H9 (cell line): ENCODE measurements at regions not wholly inside any gene's neighbourhood (a gene's known extent, or its start where the extent isn't known, plus 50 kb on each side); places are given as distances from the start of the nearest gene placed in this dataset.

Experiments used
- DNase-seq: peaks from one replicate; pipeline ENCODE4 v3.0.0-alpha.2; 2017
- H2AFZ ChIP-seq: one replicate; pipeline ENCODE4 v1.6.1; 2013; ENCODE audit warnings: mild to moderate bottlenecking, low read length, control low read depth, moderate library complexity
- H2AK5ac ChIP-seq: 2 replicates; pipeline ENCODE4 v1.6.1; 2013; ENCODE audit warnings: low read length, control low read depth, mixed read lengths; ENCODE audit not compliant: insufficient read length
- H2BK120ac ChIP-seq: one replicate; pipeline ENCODE4 v1.6.1; 2013; ENCODE audit warnings: low read depth, mild to moderate bottlenecking, low read length, control low read depth, inconsistent platforms; ENCODE audit not compliant: poor library complexity, severe bottlenecking
- H2BK12ac ChIP-seq: 2 replicates; pipeline ENCODE4 v1.6.1; 2013; ENCODE audit warnings: low read length, control low read depth, mixed read lengths, low read depth; ENCODE audit not compliant: insufficient read length
- H2BK15ac ChIP-seq: 2 replicates; pipeline ENCODE4 v1.6.1; 2013; ENCODE audit warnings: low read depth, low read length, control low read depth
- H2BK20ac ChIP-seq: one replicate; pipeline ENCODE4 v1.6.1; 2013; ENCODE audit warnings: low read depth, mild to moderate bottlenecking, low read length, control low read depth, inconsistent platforms; ENCODE audit not compliant: poor library complexity, severe bottlenecking
- H2BK5ac ChIP-seq: 2 replicates; pipeline ENCODE4 v1.6.1; 2013; ENCODE audit warnings: low read length, control low read depth, mixed read lengths; ENCODE audit not compliant: insufficient read length
- H3K14ac ChIP-seq: 2 replicates; pipeline ENCODE4 v1.6.1; 2013; ENCODE audit warnings: low read length, control low read depth; ENCODE audit not compliant: insufficient read depth
- H3K18ac ChIP-seq: 2 replicates; pipeline ENCODE4 v1.6.1; 2013; ENCODE audit warnings: low read depth, mild to moderate bottlenecking, mixed read lengths, low read length, control low read depth; ENCODE audit not compliant: insufficient read length
- H3K23ac ChIP-seq: 2 replicates; pipeline ENCODE4 v1.6.1; 2013; ENCODE audit warnings: low read length, control low read depth, mixed read lengths, low read depth; ENCODE audit not compliant: insufficient read length
- H3K23me2 ChIP-seq: 2 replicates; pipeline ENCODE4 v1.6.1; 2013; ENCODE audit warnings: low read depth, mild to moderate bottlenecking, mixed read lengths, low read length, control low read depth; ENCODE audit not compliant: insufficient read length, poor library complexity, severe bottlenecking
- H3K27ac ChIP-seq: 2 replicates; pipeline ENCODE4 v1.5.1; 2013; ENCODE audit warnings: low read length, control low read depth, mixed read lengths, low read depth; ENCODE audit not compliant: insufficient read length
- H3K27me3 ChIP-seq: 2 replicates; pipeline ENCODE4 v1.6.1; 2013; ENCODE audit warnings: low read length, control low read depth, inconsistent platforms; ENCODE audit not compliant: insufficient read depth
- H3K4ac ChIP-seq: 2 replicates; pipeline ENCODE4 v1.6.1; 2013; ENCODE audit warnings: low read depth, mild to moderate bottlenecking, control low read depth, inconsistent platforms, low read length, moderate library complexity
- H3K4me1 ChIP-seq: 2 replicates; pipeline ENCODE4 v1.6.1; 2013; ENCODE audit warnings: low read length, control low read depth, inconsistent platforms; ENCODE audit not compliant: insufficient read depth
- H3K4me2 ChIP-seq: 2 replicates; pipeline ENCODE4 v1.6.1; 2013; ENCODE audit warnings: low read length, control low read depth, mixed read lengths; ENCODE audit not compliant: insufficient read length, insufficient read depth
- H3K56ac ChIP-seq: 2 replicates; pipeline ENCODE4 v1.6.1; 2013; ENCODE audit warnings: low read depth, mild to moderate bottlenecking, mixed read lengths, low read length, control low read depth; ENCODE audit not compliant: insufficient read length
- H3K79me1 ChIP-seq: 2 replicates; pipeline ENCODE4 v1.6.1; 2013; ENCODE audit warnings: low read depth, mild to moderate bottlenecking, moderate library complexity, low read length, control low read depth, inconsistent platforms; ENCODE audit not compliant: insufficient read depth, poor library complexity, severe bottlenecking
- H3K79me2 ChIP-seq: 2 replicates; pipeline ENCODE4 v1.6.1; 2013; ENCODE audit warnings: low read length, control low read depth, inconsistent platforms; ENCODE audit not compliant: insufficient read depth
- H3K9ac ChIP-seq: 2 replicates; pipeline ENCODE4 v1.6.1; 2013; ENCODE audit warnings: low read length, control low read depth, mixed read lengths; ENCODE audit not compliant: insufficient read length; ENCODE audit errors: extremely low read depth
- H3K9me3 ChIP-seq: one replicate; pipeline ENCODE4 v1.6.1; 2013; ENCODE audit warnings: low read depth, low read length, inconsistent platforms; ENCODE audit not compliant: control insufficient read depth
- H3T11ph ChIP-seq: one replicate; pipeline ENCODE4 v1.6.1; 2013; ENCODE audit warnings: mild to moderate bottlenecking, low read length, control low read depth, inconsistent platforms
- H4K20me1 ChIP-seq: one replicate; pipeline ENCODE4 v1.6.1; 2013; ENCODE audit not compliant: control insufficient read depth, insufficient read length, insufficient read depth
- H4K5ac ChIP-seq: 2 replicates; pipeline ENCODE4 v1.6.1; 2013; ENCODE audit warnings: low read depth, mild to moderate bottlenecking, mixed read lengths, low read length, control low read depth; ENCODE audit not compliant: insufficient read length
- H4K8ac ChIP-seq: replicated peaks from 2 replicates; pipeline ENCODE4 v1.6.1; 2013; ENCODE audit warnings: low read length, control low read depth, mixed read lengths, low read depth; ENCODE audit not compliant: insufficient read length
- H4K91ac ChIP-seq: 2 replicates; pipeline ENCODE4 v1.6.1; 2013; ENCODE audit warnings: low read depth, mild to moderate bottlenecking, moderate library complexity, mixed read lengths, low read length, control low read depth; ENCODE audit not compliant: insufficient read length
- H3K27ac Mint-ChIP-seq, 3 experiments: 2 replicates in 2 of 3; 3 replicates in 1 of 3; pipeline ENCODE4 v1.8.0; 2020 to 2021; ENCODE audit warnings: mixed read lengths in 3 of 3, mild to moderate bottlenecking in 1 of 3, moderate library complexity in 1 of 3
- H3K27me3 Mint-ChIP-seq: 2 replicates; pipeline ENCODE4 v1.8.0; 2021; ENCODE audit warnings: low read depth, mild to moderate bottlenecking, moderate library complexity, mixed read lengths
- H3K36me3 Mint-ChIP-seq, 3 experiments: 2 replicates in 2 of 3; 3 replicates in 1 of 3; pipeline ENCODE4 v1.8.0; 2020 to 2021; ENCODE audit warnings: low read depth in 3 of 3, mixed read lengths in 3 of 3; ENCODE audit not compliant: insufficient read depth in 1 of 3
- H3K4me1 Mint-ChIP-seq, 2 experiments: 2 replicates each; pipeline ENCODE4 v1.8.0; 2020; ENCODE audit warnings: mixed read lengths in 2 of 2
- H3K4me3 Mint-ChIP-seq, 2 experiments: 2 replicates in 1 of 2; 3 replicates in 1 of 2; pipeline ENCODE4 v1.8.0; 2020 to 2021; ENCODE audit warnings: mild to moderate bottlenecking in 2 of 2, mixed read lengths in 2 of 2, moderate library complexity in 1 of 2
- H3K9me3 Mint-ChIP-seq, 2 experiments: 2 replicates in 1 of 2; 3 replicates in 1 of 2; pipeline ENCODE4 v1.8.0; 2020; ENCODE audit warnings: mild to moderate bottlenecking in 2 of 2, mixed read lengths in 2 of 2, moderate library complexity in 1 of 2
- WGBS: extraction: QIAGEN DNeasy Blood & Tissue Kit; methylation state at CpG from one replicate; pipeline ENCODE4 v1.1.7; 2013; ENCODE audit warnings: missing lambda C conversion rate, low lambda C conversion rate, mixed read lengths; ENCODE audit not compliant: insufficient read length; ENCODE audit errors: extremely low coverage; 5-methylcytosine and 5-hydroxymethylcytosine counted together
- TF ChIP-seq, protein P1 (sequence below): fragments of 200-600 bp; sonication (generic); conservative IDR thresholded peaks from 3 replicates; pipeline ENCODE4 v1.8.0; 2021; ENCODE audit warnings: antibody characterized with exemption, mild to moderate bottlenecking

DNA sequence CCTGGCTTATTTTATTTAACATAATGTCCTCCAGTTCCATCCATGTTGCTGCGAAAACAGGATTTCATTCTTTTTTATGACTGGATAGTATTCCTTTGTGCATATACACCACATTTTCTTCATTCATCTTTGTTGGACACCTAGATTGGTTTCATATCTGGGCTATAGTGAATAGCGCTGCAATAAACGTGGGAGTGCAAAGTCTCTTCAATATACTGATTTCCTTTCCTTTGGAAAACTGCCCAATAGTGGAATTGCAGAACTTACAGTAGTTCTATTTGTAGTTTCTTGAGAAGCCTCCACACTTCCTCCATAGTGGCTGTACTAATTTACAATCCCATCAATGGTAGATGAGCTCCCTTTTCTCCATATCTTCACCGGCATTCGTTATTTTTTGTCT is 72.5 kb upstream of the KLHL25 start:
- H3K27ac Mint-ChIP-seq = no peak overlapping the region
- Histone ChIP-seq H2AK5ac (no peak overlapping the region), H2BK12ac (no peak overlapping the region), H3K9me3 (no peaks in the 10 kb centered on the region), H2AFZ (no peak overlapping the region), H3K27me3 (no peaks in the 10 kb centered on the region), H4K5ac (no peak overlapping the region), H2BK5ac (no peak overlapping the region), H3K23me2 (no peaks in the 10 kb centered on the region), H2BK15ac (no peak overlapping the region), H3K27ac (no peak overlapping the region), H3K56ac (no peak overlapping the region), H3K79me1 (no peaks in the 10 kb centered on the region), H3K4me2 (no peak overlapping the region), H4K20me1 (no peaks in the 10 kb centered on the region), H3K14ac (no peak overlapping the region), H3K18ac (no peak overlapping the region), H3T11ph (no peak overlapping the region), H3K79me2 (no peaks in the 10 kb centered on the region), H3K23ac (no peak overlapping the region), H3K9ac (no peak overlapping the region), H4K91ac (no peak overlapping the region), H3K4ac (no peak overlapping the region), H2BK120ac (no peak overlapping the region), H4K8ac (no peak overlapping the region), H3K4me1 (no peaks in the 10 kb centered on the region), H2BK20ac (no peak overlapping the region)
- TF ChIP-seq, protein P1, sequence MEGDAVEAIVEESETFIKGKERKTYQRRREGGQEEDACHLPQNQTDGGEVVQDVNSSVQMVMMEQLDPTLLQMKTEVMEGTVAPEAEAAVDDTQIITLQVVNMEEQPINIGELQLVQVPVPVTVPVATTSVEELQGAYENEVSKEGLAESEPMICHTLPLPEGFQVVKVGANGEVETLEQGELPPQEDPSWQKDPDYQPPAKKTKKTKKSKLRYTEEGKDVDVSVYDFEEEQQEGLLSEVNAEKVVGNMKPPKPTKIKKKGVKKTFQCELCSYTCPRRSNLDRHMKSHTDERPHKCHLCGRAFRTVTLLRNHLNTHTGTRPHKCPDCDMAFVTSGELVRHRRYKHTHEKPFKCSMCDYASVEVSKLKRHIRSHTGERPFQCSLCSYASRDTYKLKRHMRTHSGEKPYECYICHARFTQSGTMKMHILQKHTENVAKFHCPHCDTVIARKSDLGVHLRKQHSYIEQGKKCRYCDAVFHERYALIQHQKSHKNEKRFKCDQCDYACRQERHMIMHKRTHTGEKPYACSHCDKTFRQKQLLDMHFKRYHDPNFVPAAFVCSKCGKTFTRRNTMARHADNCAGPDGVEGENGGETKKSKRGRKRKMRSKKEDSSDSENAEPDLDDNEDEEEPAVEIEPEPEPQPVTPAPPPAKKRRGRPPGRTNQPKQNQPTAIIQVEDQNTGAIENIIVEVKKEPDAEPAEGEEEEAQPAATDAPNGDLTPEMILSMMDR = no peak
- WGBS = no CpG with 5 or more reads among the region's 5 CpGs
- H3K36me3 Mint-ChIP-seq = no peaks in the 10 kb centered on the region
- H3K27me3 Mint-ChIP-seq = no peaks in the 10 kb centered on the region; the same call in none of the 2 replicates
- H3K4me1 Mint-ChIP-seq = peaks cover 6 to 12% of the 10 kb centered on the region in 2 experiments
- DNase-seq = no peak
- no peaks in the 10 kb centered on the region; a peak in 1 of 5 replicates for H3K9me3 Mint-ChIP-seq
- no peak overlapping the region for H3K4me3 Mint-ChIP-seq
